Ramos (cell line): ENCODE measurements at regions not wholly inside any gene's neighbourhood (a gene's known extent, or its start where the extent isn't known, plus 50 kb on each side); places are given as distances from the start of the nearest gene placed in this dataset.
"Not testable (repeated sequence)": the region's sequence is repeated elsewhere in the genome, so short reads cannot be mapped to it uniquely, and the experiment has no call there.

ENCODE experiments used
- in situ Hi-C: fragments of 300-500 bp; cut with MboI; formaldehyde crosslinking; loops from one replicate; pipeline ENCODE4 v1.14.3; 2022; ENCODE audit warnings: low sequenced_read_pairs; ENCODE audit not compliant: unreplicated experiment

DNA sequence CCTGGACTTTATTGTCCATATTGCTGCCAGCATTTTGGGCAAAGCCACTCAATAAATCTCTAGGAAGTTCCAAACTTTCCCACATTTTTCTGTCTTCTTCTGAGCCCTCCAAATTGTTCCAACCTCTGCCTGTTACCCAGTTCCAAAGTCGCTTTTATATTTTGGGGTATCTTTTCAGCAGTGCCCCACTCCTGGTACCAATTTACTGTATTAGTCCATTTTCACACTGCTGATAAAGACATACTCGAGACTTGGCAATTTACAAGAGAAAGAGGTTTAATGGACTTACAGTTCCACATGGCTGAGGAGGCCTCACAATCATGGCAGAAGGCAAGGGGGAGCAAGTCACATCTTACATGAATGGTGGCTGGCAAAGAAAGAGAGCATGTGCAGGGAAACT is 53.4 kb downstream of the AHSP start:
- in situ Hi-C loops, result not testable (repeated sequence)

DNA sequence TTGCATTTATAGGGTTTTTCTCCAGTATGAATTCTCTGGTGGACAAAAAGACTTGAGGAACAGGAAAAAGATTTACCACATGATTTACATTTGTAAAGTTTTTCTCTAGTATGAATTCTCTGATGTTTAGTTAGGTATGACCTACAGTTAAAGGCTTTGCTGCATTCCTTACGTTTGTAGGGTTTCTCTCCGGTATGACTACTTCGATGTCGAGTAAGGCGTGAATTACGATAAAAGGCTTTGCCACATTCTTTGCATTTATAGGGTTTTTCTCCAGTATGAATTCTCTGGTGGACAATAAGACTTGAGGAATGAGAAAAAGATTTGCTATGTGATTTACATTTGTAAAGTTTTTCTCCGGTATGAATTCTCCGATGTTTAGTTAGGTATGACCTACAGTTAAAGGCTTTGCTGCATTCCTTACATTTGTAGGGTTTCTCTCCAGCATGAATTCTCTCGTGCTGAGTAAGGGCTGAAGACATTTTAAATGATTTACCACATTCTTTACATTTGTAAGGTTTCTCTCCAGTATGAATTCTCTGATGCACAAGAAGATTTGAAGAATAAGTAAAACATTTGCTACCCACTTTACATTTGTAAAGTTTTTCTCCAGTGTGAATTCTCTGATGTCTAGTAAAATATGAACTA is 74.2 kb downstream of the AHSP start:
- in situ Hi-C loops, result not testable (repeated sequence)

- in situ Hi-C loops, result no loop called here
These were observed 90.4 kb downstream of the AHSP start for GRCh38 chr16:31618130-31618529.

DNA sequence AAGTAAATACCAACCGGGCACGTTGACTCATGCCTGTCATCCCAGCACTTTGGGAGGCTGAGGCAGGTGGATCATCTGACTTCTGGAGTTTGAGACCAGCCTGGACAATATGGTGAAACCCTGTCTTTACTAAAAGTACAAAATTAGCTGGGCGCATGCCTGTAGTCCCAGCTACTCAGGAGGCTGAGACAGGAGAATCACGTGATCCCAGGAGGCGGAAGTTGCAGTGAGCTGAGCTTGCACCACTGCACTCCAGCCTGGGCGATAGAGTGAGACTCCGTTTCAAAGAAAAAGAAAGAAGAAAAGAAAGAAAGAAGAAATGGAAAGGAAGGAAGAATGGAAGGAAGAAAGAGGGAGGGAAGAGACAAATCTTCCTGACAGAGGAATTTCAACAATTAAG is 108.7 kb downstream of the AHSP start:
- in situ Hi-C loops, result no loop called here

GRCh38 chr16:31641279-31641678 is 113.6 kb downstream of the AHSP start:
- in situ Hi-C loops, result no loop called here

DNA sequence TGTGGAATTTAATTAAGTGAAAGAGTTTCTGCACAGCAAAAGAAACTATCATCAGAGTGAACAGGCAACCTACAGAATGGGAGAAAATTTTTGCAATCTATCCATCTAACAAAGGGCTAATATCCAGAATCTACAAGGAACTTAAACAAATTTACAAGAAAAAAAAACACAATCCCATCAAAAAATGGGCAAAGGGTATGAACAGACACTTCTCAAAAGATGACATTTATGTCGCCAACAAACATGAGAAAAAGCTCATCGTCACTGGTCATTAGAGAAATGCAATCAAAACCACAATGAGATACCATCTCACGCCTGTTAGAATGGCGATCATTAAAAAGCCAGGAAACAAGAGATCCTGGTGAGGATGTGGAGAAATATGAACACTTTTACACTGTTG is 128.0 kb downstream of the AHSP start:
- in situ Hi-C loops, result not testable (repeated sequence)

DNA sequence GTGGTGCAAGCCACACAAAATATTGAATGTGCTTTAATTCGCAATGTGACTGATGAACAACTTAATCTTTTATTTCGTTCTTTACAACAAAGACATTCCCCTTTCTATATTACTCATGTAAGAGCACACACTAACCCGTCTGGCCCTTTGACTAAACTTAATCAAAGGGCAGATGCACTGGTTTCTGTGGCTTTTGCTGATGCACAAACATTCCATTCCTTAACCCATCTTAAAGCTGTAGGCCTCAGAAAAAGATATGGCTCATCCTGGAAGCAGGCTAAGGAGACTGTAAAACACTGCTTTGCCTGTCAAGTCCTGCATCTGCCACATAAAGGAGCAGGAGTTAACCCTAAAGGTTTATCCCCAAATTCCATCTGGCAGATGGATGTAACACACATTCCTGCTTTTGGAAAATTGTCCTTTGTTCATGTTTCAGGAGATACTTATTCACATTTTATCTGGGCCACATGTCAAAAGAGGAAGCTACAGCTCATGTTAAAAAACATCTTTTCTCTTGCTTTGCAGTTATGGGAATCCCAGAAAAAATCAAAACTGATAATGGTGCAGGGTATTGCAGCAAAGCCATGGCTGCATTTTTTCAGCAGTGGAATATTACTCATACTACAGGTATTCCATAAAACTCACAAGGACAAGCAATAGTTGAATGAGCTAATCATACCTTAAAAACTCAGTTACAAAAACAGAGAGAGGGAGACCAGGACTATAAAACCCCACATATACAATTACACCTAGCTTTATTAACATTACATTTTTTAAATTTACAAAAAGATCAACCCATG is 137.2 kb downstream of the AHSP start:
- in situ Hi-C loops, result no loop called here

GRCh38 chr16:31674686-31675085 is 147.0 kb downstream of the AHSP start:
- in situ Hi-C loops, result no loop called here

GRCh38 chr16:31676731-31677130 is 149.0 kb downstream of the AHSP start:
- in situ Hi-C loops, result no loop called here

- in situ Hi-C loops, result no loop called here
These were observed 151.1 kb downstream of the AHSP start for GRCh38 chr16:31678649-31679325.

- in situ Hi-C loops, result loop anchor here (10.0 kb wide), 1 partner anchor 55 kb away; no protein-coding TSS in a partner anchor
These were observed 161.6 kb downstream of the AHSP start for GRCh38 chr16:31689331-31689730.

GRCh38 chr16:31692338-31692737 is 164.6 kb downstream of the AHSP start:
- in situ Hi-C loops, result not testable (repeated sequence)

DNA sequence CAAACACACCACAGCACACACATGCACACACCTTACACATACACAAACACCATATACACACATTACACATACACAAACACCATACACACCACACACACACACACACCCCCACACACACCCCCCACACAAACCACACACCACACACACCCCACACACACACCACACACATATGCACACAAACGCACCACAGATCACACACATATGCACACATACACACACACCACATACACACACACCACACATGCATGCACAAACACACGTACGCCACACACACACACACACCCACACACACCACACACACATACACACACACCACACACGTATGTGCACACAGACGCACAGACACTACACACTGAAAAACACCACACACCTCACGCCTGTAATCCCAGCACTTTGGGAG is 166.0 kb downstream of the AHSP start:
- in situ Hi-C loops, result no loop called here

DNA sequence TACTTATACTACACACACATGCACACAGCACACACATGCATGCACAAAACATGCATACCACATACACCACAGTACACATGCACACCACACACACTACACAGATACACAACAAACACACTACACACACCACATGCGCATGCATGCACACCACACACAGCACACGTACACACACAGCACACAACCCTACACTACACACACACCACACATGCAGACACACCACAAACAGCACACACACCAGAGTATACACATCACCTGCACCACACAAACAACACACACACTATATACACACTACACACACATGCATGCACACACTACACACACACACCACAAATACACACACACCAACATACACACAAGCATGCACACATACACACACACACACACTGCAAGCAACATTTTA is 166.8 kb downstream of the AHSP start:
- in situ Hi-C loops, result no loop called here

GRCh38 chr16:31695667-31696066 is 168.0 kb downstream of the AHSP start:
- in situ Hi-C loops, result no loop called here

- in situ Hi-C loops, result no loop called here
These were observed 169.5 kb downstream of the AHSP start for GRCh38 chr16:31696968-31697743.

- in situ Hi-C loops, result no loop called here
These were observed 170.0 kb downstream of the AHSP start for GRCh38 chr16:31697744-31698125.

- in situ Hi-C loops, result no loop called here
These were observed 171.2 kb downstream of the AHSP start for GRCh38 chr16:31698901-31699300.

DNA sequence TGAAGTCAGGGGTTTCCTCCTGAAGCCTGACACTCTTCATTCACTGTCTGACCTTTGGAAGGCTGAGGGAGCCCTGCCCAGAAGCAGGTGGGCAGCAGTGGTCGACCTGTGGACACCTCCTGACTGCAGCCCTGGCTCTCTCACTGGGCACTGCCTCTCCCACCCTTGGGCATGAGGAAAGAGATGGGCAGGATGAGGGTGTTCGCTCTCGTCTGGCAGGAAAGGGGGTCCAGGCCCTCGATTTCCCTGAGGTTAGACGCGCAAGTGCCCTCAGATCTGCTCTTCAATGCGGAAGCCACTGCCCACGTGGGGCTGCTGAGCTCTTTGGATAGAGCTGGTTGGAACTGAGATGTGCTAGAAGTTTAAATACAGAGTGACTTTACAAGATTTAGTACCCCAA is 171.9 kb downstream of the AHSP start:
- in situ Hi-C loops, result no loop called here

- in situ Hi-C loops, result no loop called here
These were observed 172.5 kb downstream of the AHSP start for GRCh38 chr16:31700200-31700529.
